ENCODE measurements at regions not wholly inside any gene's neighbourhood (a gene's known extent, or its start where the extent isn't known, plus 50 kb on each side); places are given as distances from the start of the nearest gene placed in this dataset.

- 89% methylated on average over 10 of the region's 10 CpGs; no CpG with 5 or more reads in 1 of the 2 experiments for WGBS, 2 experiments (ENCODE audit: extremely low coverage in 1 of 2, insufficient coverage in 1 of 2, insufficient read length in 1 of 2, insufficient replicate concordance in 2 of 2, low coverage in 1 of 2, low lambda C conversion rate in 2 of 2, missing lambda C conversion rate in 1 of 2)
- no peak for DNase-seq (ENCODE audit: low read depth in 1 of 2, low spot score in 2 of 2)
- TF ChIP-seq POU5F1 (IDR thresholded peaks at IDR 0.05; ENCODE audit: low read depth, low read length) (no peak), BCL11A (IDR thresholded peaks at IDR 0.05; ENCODE audit: low read depth in 2 of 2, low read length in 2 of 2) (no peak)
These were observed 284.5 kb upstream of the POU5F2 start for GRCh38 chr5:94025788-94026473.

More at GRCh38 chr5:94025788-94026473, 284.5 kb upstream of the POU5F2 start:
- Histone ChIP-seq H3K79me1 (ENCODE audit: low read depth, low read length) (no peaks in the 10 kb centered on the region), H2BK12ac (ENCODE audit: low read depth, low read length) (no peak overlapping the region), H4K8ac (ENCODE audit: extremely low read depth, insufficient read depth, low read length) (no peak overlapping the region), H3K4me2 (ENCODE audit: insufficient read depth in 1 of 2, low read depth in 2 of 2, low read length in 2 of 2) (no peak overlapping the region), H4K20me1 (replicated peaks in 1 of 2; ENCODE audit: control insufficient read depth in 1 of 2, insufficient read depth in 2 of 2, low read length in 2 of 2) (no peaks in the 10 kb centered on the region), H3K4me3 (ENCODE audit: extremely low read depth in 1 of 4, insufficient read depth in 2 of 4, low read depth in 3 of 4, low read length in 4 of 4) (no peak overlapping the region), H3K56ac (replicated peaks; ENCODE audit: insufficient read length, low read depth, low read length) (no peak overlapping the region), H4K91ac (replicated peaks; ENCODE audit: insufficient read length, low read length) (no peak overlapping the region), H3K9ac (replicated peaks in 1 of 4; ENCODE audit: extremely low read depth in 1 of 4, low read depth in 3 of 4, low read length in 3 of 4) (no peak overlapping the region), H3K79me2 (ENCODE audit: control insufficient read depth in 1 of 2, insufficient read depth in 2 of 2, low read length in 2 of 2) (no peaks in the 10 kb centered on the region), H3K18ac (ENCODE audit: extremely low read depth, low read length) (no peak overlapping the region), H3K36me3 (ENCODE audit: control insufficient read depth in 2 of 4, insufficient read depth in 4 of 4, low read length in 3 of 4) (no peaks in the 10 kb centered on the region; a peak in 1 of 8 replicates), H2BK20ac (ENCODE audit: low read length) (no peak overlapping the region), H2AFZ (ENCODE audit: low read length) (no peak overlapping the region), H3K27ac (ENCODE audit: low read depth, low read length) (no peak overlapping the region), H3K27me3 (replicated peaks in 1 of 4; ENCODE audit: control insufficient read depth in 3 of 4, extremely low read depth in 1 of 4, insufficient read depth in 3 of 4, low read length in 3 of 4) (no peaks in the 10 kb centered on the region), H3K23ac (ENCODE audit: insufficient read length) (no peak overlapping the region), H2BK120ac (replicated peaks; ENCODE audit: low read depth, low read length) (no peak overlapping the region), H3K14ac (ENCODE audit: insufficient read length) (no peak overlapping the region), H4K5ac (ENCODE audit: insufficient read length, low read depth, low read length) (no peak overlapping the region), H2BK15ac (ENCODE audit: low read length) (no peak overlapping the region), H3K4ac (replicated peaks; ENCODE audit: insufficient read length, low read depth, low read length) (no peak overlapping the region), H3K9me3 (ENCODE audit: insufficient read depth in 2 of 2, low read depth in 1 of 2, low read length in 1 of 2) (0 out of 4 replicates have a peak, but pooled peaks cover 0 to 2% of the 10 kb centered on the region in 2 experiments), H3K23me2 (ENCODE audit: low read depth, low read length) (no peaks in the 10 kb centered on the region), H2BK5ac (ENCODE audit: low read depth, low read length) (no peak overlapping the region), H2AK5ac (ENCODE audit: low read depth, low read length) (no peak overlapping the region), H3K4me1 (replicated peaks in 1 of 4; ENCODE audit: control insufficient read depth in 3 of 4, insufficient read depth in 4 of 4, low read length in 3 of 4) (peaks cover 0 to 7% (median 5%) of the 10 kb centered on the region in 4 experiments; a peak in 5 of 7 replicates)
- POLR2A ChIA-PET (ENCODE audit: partially characterized antibody), result no interaction called here
- CTCF ChIA-PET (ENCODE audit: partially characterized antibody), result interaction anchor here (0.6 to 1.8 kb wide), 4 partner anchors 61 to 194 kb away, joined by 3 to 9 read pairs (median 4); no protein-coding TSS in a partner anchor
- no peak for FAIRE-seq

All from H1 (cell line).